CD4-positive, alpha-beta T cell (primary cell): ENCODE measurements at regions not wholly inside any gene's neighbourhood (a gene's known extent, or its start where the extent isn't known, plus 50 kb on each side); places are given as distances from the start of the nearest gene placed in this dataset.

Experiments
- ATAC-seq: fragments of 200-7000 bp; cut with Tn5 transposase; one replicate; pipeline ENCODE4 v1.10.0; 2022; ENCODE audit warnings: mild to moderate bottlenecking; ENCODE audit not compliant: poor library complexity
- CTCF ChIA-PET: fragments of 350-600 bp; sonication (Branson Sonifier 250); formaldehyde crosslinking; loops from one replicate; lab custom pipeline; 2021; ENCODE audit warnings: antibody characterized with exemption, inconsistent platforms; lab: Charles Lee
- POLR2A ChIA-PET: fragments of 350-600 bp; sonication (Branson Sonifier 250); formaldehyde crosslinking; loops from one replicate; lab custom pipeline; 2021; ENCODE audit warnings: antibody characterized with exemption, inconsistent platforms; lab: Charles Lee
- DNase-seq, 14 experiments: peaks; one replicate each; pipeline ENCODE4 v3.0.0-alpha.2; 2013 to 2020; ENCODE audit warnings: mixed read lengths in 2 of 14
- H3K27ac ChIP-seq, 2 donors: one replicate each; pipeline versions ENCODE4 v1.5.1 to v1.7.0; 2013; ENCODE audit warnings: low read length in 2 of 2, low read depth in 1 of 2, mild to moderate bottlenecking in 1 of 2
- H3K27me3 ChIP-seq, 2 experiments: 1 replicate in 1 of 2; 2 replicates in 1 of 2; pipeline versions ENCODE4 v1.6.1 to v1.7.0; 2013; ENCODE audit warnings: low read length in 2 of 2, control low read depth in 1 of 2, mild to moderate bottlenecking in 1 of 2, moderate library complexity in 1 of 2; ENCODE audit not compliant: insufficient read depth in 2 of 2, control insufficient read depth in 1 of 2
- H3K36me3 ChIP-seq: one replicate; pipeline ENCODE4 v1.6.1; 2013; ENCODE audit warnings: low read length, control low read depth; ENCODE audit not compliant: insufficient read depth
- H3K4me1 ChIP-seq: one replicate; pipeline ENCODE4 v1.6.1; 2013; ENCODE audit warnings: low read length, control low read depth; ENCODE audit not compliant: insufficient read depth
- H3K4me3 ChIP-seq: one replicate; pipeline ENCODE4 v1.5.1; 2013; ENCODE audit warnings: mild to moderate bottlenecking, low read length, moderate library complexity
- H3K9me3 ChIP-seq, 2 experiments: 1 replicate in 1 of 2; 2 replicates in 1 of 2; pipeline versions ENCODE4 v1.6.1 to v1.7.0; 2013; ENCODE audit warnings: low read length in 2 of 2, mild to moderate bottlenecking in 2 of 2, control low read depth in 1 of 2, moderate library complexity in 1 of 2; ENCODE audit not compliant: control insufficient read depth in 1 of 2, insufficient read depth in 1 of 2
- H3K27ac Mint-ChIP-seq: one replicate; pipeline ENCODE4 v1.8.0; 2020; ENCODE audit warnings: mixed read lengths
- H3K27me3 Mint-ChIP-seq: one replicate; pipeline ENCODE4 v1.8.0; 2021; ENCODE audit warnings: mixed read lengths
- H3K36me3 Mint-ChIP-seq: one replicate; pipeline ENCODE4 v1.8.0; 2021; ENCODE audit warnings: low read depth, mixed read lengths
- H3K4me1 Mint-ChIP-seq: one replicate; pipeline ENCODE4 v1.8.0; 2021; ENCODE audit warnings: low read depth, mixed read lengths
- H3K4me3 Mint-ChIP-seq: one replicate; pipeline ENCODE4 v1.8.0; 2020; ENCODE audit warnings: mild to moderate bottlenecking, mixed read lengths
- H3K9me3 Mint-ChIP-seq: one replicate; pipeline ENCODE4 v1.8.0; 2020; ENCODE audit warnings: mixed read lengths
- CTCF ChIP-seq: fragments of 200-600 bp; IDR thresholded peaks from one replicate; pipeline ENCODE4 v1.8.0; 2022; ENCODE audit warnings: antibody characterized with exemption, mild to moderate bottlenecking
- intact Hi-C, 2 experiments: fragments of 100-400 bp; cut with DNase I in 1 of 2; cut with micrococcal nuclease in 1 of 2; formaldehyde crosslinking; loops; one replicate each; pipeline versions ENCODE4 v1.15.1 to v1.9.0; 2023 to 2025; cut with DNase I, micrococcal nuclease

DNA sequence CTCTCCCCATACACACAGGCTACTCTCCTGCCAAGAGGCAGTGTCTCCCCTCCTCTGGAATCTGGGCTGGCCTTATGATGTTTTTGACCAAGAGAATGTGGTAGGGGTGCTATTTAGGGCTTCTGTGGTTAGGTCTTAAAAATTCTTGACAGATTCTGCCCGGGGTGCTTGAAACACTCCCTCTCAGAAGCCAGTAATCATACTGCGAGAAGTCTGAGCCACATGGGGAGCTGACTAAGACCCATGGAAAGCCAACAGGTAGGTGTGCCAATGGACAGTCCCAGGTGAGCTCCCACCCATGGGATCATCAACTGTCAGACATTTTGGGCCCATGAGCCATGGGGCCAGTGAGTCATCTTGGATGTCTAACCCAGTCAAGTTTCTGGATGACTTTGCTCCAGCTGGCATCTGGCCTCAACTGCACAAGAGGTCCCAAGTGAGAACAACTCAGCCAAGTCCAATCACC, 315.7 kb downstream of the FBXW7 start:
- H3K4me1 ChIP-seq: peaks cover 3% of the 10 kb centered on the region
- no peak overlapping the region for H3K4me3 Mint-ChIP-seq
- H3K27ac Mint-ChIP-seq: peak overlapping the region; percentile 86
- H3K36me3 ChIP-seq: no peaks in the 10 kb centered on the region
- ChIA-PET CTCF (no interaction called here), POLR2A (interaction anchor here (0.5 to 1.4 kb wide), 4 partner anchors 24 to 119 kb away, joined by 3 to 5 read pairs (median 3); no protein-coding TSS in a partner anchor)
- H3K4me3 ChIP-seq: no peak overlapping the region
- H3K36me3 Mint-ChIP-seq: peaks cover 6% of the 10 kb centered on the region
- H3K27me3 Mint-ChIP-seq: no peaks in the 10 kb centered on the region
- H3K4me1 Mint-ChIP-seq: peaks cover 36% of the 10 kb centered on the region
- H3K27ac ChIP-seq: no peak overlapping the region
- intact Hi-C loops: no loop called here
- H3K9me3 Mint-ChIP-seq: peaks cover 5% of the 10 kb centered on the region
- TF ChIP-seq CTCF: no peak
- ATAC-seq (no peak), DNase-seq (no peak)
- peaks cover 0 to 5% of the 10 kb centered on the region in 2 experiments for H3K9me3 ChIP-seq
- H3K27me3 ChIP-seq: no peaks in the 10 kb centered on the region

GRCh38 chr4:152218576-152218975, 317.3 kb downstream of the FBXW7 start:
- peaks cover 11% of the 10 kb centered on the region for H3K9me3 Mint-ChIP-seq
- ChIA-PET POLR2A (no interaction called here), CTCF (no interaction called here)
- no peaks in the 10 kb centered on the region for H3K9me3 ChIP-seq
- no peak overlapping the region for H3K27ac ChIP-seq
- intact Hi-C loops: no loop called here
- H3K4me1 Mint-ChIP-seq: peaks cover 36% of the 10 kb centered on the region
- H3K27me3 Mint-ChIP-seq: no peaks in the 10 kb centered on the region
- no peaks in the 10 kb centered on the region for H3K36me3 ChIP-seq
- H3K4me3 ChIP-seq: no peak overlapping the region
- H3K4me1 ChIP-seq: peaks cover 3% of the 10 kb centered on the region
- DNase-seq: no peak
- ATAC-seq: no peak
- TF ChIP-seq CTCF: no peak
- H3K27me3 ChIP-seq: no peaks in the 10 kb centered on the region
- H3K27ac Mint-ChIP-seq: no peak overlapping the region
- no peak overlapping the region for H3K4me3 Mint-ChIP-seq
- H3K36me3 Mint-ChIP-seq: peaks cover 6% of the 10 kb centered on the region

DNA sequence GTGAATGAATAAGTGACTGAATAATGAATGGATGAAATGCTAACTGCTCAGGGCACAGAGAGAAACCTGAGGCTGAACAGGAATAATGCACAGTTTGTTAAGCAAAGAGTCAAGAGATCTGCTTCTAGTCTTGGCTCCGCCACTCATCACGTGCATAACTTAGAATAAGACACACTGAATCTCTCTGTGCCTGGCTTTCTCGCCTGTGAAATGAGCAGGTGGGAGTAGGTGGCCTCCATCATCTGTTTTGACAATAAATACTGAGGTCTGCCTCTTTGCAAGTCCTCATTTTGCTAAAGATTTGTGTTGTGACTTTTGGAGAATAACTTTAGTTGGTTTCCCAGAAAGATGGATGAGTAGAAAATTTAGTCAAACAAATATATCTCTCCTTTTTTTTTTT, 318.0 kb downstream of the FBXW7 start:
- Mint-ChIP-seq H3K4me3 (no peak overlapping the region), H3K36me3 (peaks cover 6% of the 10 kb centered on the region), H3K4me1 (peaks cover 36% of the 10 kb centered on the region), H3K27me3 (no peaks in the 10 kb centered on the region), H3K9me3 (peaks cover 16% of the 10 kb centered on the region), H3K27ac (no peak overlapping the region)
- POLR2A ChIA-PET: no interaction called here
- Histone ChIP-seq H3K27me3 (no peaks in the 10 kb centered on the region), H3K4me1 (peaks cover 3% of the 10 kb centered on the region), H3K27ac (no peak overlapping the region), H3K4me3 (no peak overlapping the region), H3K9me3 (no peaks in the 10 kb centered on the region), H3K36me3 (no peaks in the 10 kb centered on the region)
- CTCF ChIA-PET: no interaction called here
- ATAC-seq (no peak), DNase-seq (no peak)
- intact Hi-C loops: no loop called here
- TF ChIP-seq CTCF: no peak
